GM21390 (cell line): ENCODE measurements at regions not wholly inside any gene's neighbourhood (a gene's known extent, or its start where the extent isn't known, plus 50 kb on each side); places are given as distances from the start of the nearest gene placed in this dataset.
"Not testable (repeated sequence)": the region's sequence is repeated elsewhere in the genome, so short reads cannot be mapped to it uniquely, and the experiment has no call there.

Experiments used
- ATAC-seq: cut with Tn5 transposase; IDR thresholded peaks from one replicate; pipeline ENCODE4 v1.9.1; 2021; ENCODE audit not compliant: unreplicated experiment

- no peak for ATAC-seq
Measured at GRCh38 chr16:55061126-55061525, 130.5 kb downstream of the IRX5 start.

GRCh38 chr16:55062442-55062841 lies 131.8 kb downstream of the IRX5 start:
- no peak for ATAC-seq

GRCh38 chr16:55072976-55073375 lies 142.3 kb downstream of the IRX5 start:
- no peak for ATAC-seq

GRCh38 chr16:55073830-55074229 lies 143.2 kb downstream of the IRX5 start:
- no peak for ATAC-seq

GRCh38 chr16:55075208-55075607 lies 144.5 kb downstream of the IRX5 start:
- not testable (repeated sequence) for ATAC-seq

- no peak for ATAC-seq
Measured at GRCh38 chr16:55076053-55076452, 145.4 kb downstream of the IRX5 start.

- no peak for ATAC-seq
Measured at GRCh38 chr16:55077266-55077665, 146.6 kb downstream of the IRX5 start.

- no peak for ATAC-seq
Measured at GRCh38 chr16:55078153-55078552, 147.5 kb downstream of the IRX5 start.

- ATAC-seq, result no peak
Measured at GRCh38 chr16:55078699-55079410, 148.2 kb downstream of the IRX5 start.

GRCh38 chr16:55081622-55082590 lies 151.2 kb downstream of the IRX5 start:
- ATAC-seq, result no peak

GRCh38 chr16:55082591-55082976 lies 151.9 kb downstream of the IRX5 start:
- no peak for ATAC-seq

GRCh38 chr16:55083052-55083451 lies 152.4 kb downstream of the IRX5 start:
- ATAC-seq, result no peak

GRCh38 chr16:55088098-55088497 lies 157.4 kb downstream of the IRX5 start:
- ATAC-seq, result no peak

GRCh38 chr16:55089600-55089999 lies 158.9 kb downstream of the IRX5 start:
- no peak for ATAC-seq

GRCh38 chr16:55091213-55091870 lies 160.7 kb downstream of the IRX5 start:
- ATAC-seq, result no peak

GRCh38 chr16:55091871-55092230 lies 161.2 kb downstream of the IRX5 start:
- no peak for ATAC-seq

GRCh38 chr16:55100100-55100499 lies 169.4 kb downstream of the IRX5 start:
- ATAC-seq, result no peak

GRCh38 chr16:55101026-55101425 lies 170.4 kb downstream of the IRX5 start:
- ATAC-seq, result no peak

- no peak for ATAC-seq
Measured at GRCh38 chr16:55102077-55102476, 171.4 kb downstream of the IRX5 start.

GRCh38 chr16:55102531-55102930 lies 171.9 kb downstream of the IRX5 start:
- ATAC-seq, result no peak

GRCh38 chr16:55107851-55108250 lies 177.2 kb downstream of the IRX5 start:
- no peak for ATAC-seq

GRCh38 chr16:55113210-55113609 lies 182.5 kb downstream of the IRX5 start:
- ATAC-seq, result no peak
